Keratinocyte (primary cell): ENCODE measurements at regions not wholly inside any gene's neighbourhood (a gene's known extent, or its start where the extent isn't known, plus 50 kb on each side); places are given as distances from the start of the nearest gene placed in this dataset.

ENCODE experiments used
- DNase-seq: peaks from one replicate; pipeline ENCODE4 v3.0.0-alpha.2; 2011; ENCODE audit warnings: low read depth, missing footprints, low spot score
- FAIRE-seq: peaks from 2 replicates; lab custom pipeline; 2011; peaks lifted over from hg19 to GRCh38; lab: Jason Lieb, UNC
- H2AFZ ChIP-seq: 2 replicates; pipeline ENCODE4 v1.6.0; 2012; ENCODE audit warnings: low read length, control low read depth, inconsistent platforms; ENCODE audit not compliant: control insufficient read depth
- H3K27ac ChIP-seq: 2 replicates; pipeline ENCODE4 v1.5.1; 2011; ENCODE audit warnings: low read length; ENCODE audit not compliant: control insufficient read depth, insufficient read depth
- H3K27me3 ChIP-seq: 3 replicates; pipeline ENCODE4 v1.6.0; 2011; ENCODE audit warnings: low read length; ENCODE audit not compliant: control insufficient read depth, insufficient read depth; ENCODE audit errors: extremely low read depth
- H3K36me3 ChIP-seq, 2 experiments: 2 replicates in 1 of 2; 3 replicates in 1 of 2; pipeline ENCODE4 v1.5.1; 2011; ENCODE audit warnings: low read length in 2 of 2, mild to moderate bottlenecking in 1 of 2; ENCODE audit not compliant: control insufficient read depth in 2 of 2, insufficient read depth in 2 of 2; ENCODE audit errors: extremely low read depth in 1 of 2
- H3K4me1 ChIP-seq: 3 replicates; pipeline ENCODE4 v1.5.1; 2011; ENCODE audit warnings: low read length; ENCODE audit not compliant: control insufficient read depth, insufficient read depth; ENCODE audit errors: extremely low read depth
- H3K4me2 ChIP-seq: 3 replicates; pipeline ENCODE4 v1.6.0; 2011; ENCODE audit warnings: low read depth, low read length; ENCODE audit not compliant: control insufficient read depth, insufficient read depth; ENCODE audit errors: extremely low read depth
- H3K4me3 ChIP-seq, 3 experiments: fragments of 200-600 bp in 1 of 3; sonication (generic) in 1 of 3; 2 replicates in 2 of 3; 3 replicates in 1 of 3; pipeline ENCODE4 v1.5.1; 2011 to 2016; ENCODE audit warnings: low read length in 3 of 3, mild to moderate bottlenecking in 3 of 3, control low read depth in 2 of 3, inconsistent platforms in 1 of 3, low read depth in 1 of 3, mixed read lengths in 1 of 3, mixed run types in 1 of 3, moderate library complexity in 1 of 3; ENCODE audit not compliant: control insufficient read depth in 2 of 3, insufficient read depth in 2 of 3; ENCODE audit errors: extremely low read depth in 1 of 3
- H3K79me2 ChIP-seq: 2 replicates; pipeline ENCODE4 v1.6.0; 2012; ENCODE audit warnings: low read length; ENCODE audit not compliant: control insufficient read depth, insufficient read depth
- H3K9ac ChIP-seq: 3 replicates; pipeline ENCODE4 v1.6.0; 2011; ENCODE audit warnings: low read length; ENCODE audit not compliant: control insufficient read depth, insufficient read depth; ENCODE audit errors: extremely low read depth
- H3K9me1 ChIP-seq: 3 replicates; pipeline ENCODE4 v1.6.0; 2011; ENCODE audit warnings: low read length; ENCODE audit not compliant: control insufficient read depth, insufficient read depth; ENCODE audit errors: extremely low read depth
- H3K9me3 ChIP-seq: 2 replicates; pipeline ENCODE4 v1.5.1; 2012; ENCODE audit warnings: low read depth, low read length; ENCODE audit not compliant: control insufficient read depth
- H4K20me1 ChIP-seq: 3 replicates; pipeline ENCODE4 v1.6.0; 2011; ENCODE audit warnings: low read length; ENCODE audit not compliant: control insufficient read depth, insufficient read depth; ENCODE audit errors: extremely low read depth
- EZH2 ChIP-seq: IDR thresholded peaks from one replicate; pipeline ENCODE4 v1.6.1; 2012; ENCODE audit warnings: inconsistent platforms, mild to moderate bottlenecking, low read length, moderate library complexity
- dilution Hi-C: fragments of 300-500 bp; cut with MboI; formaldehyde crosslinking; loops from one replicate; pipeline ENCODE4 v1.7.0; 2020; ENCODE audit warnings: low sequenced_read_pairs; ENCODE audit not compliant: extremely low pct_ligation_motif_present
- TF ChIP-seq, protein P1 (sequence below), 3 experiments: IDR thresholded peaks in 1 of 3; conservative IDR thresholded peaks in 1 of 3; optimal IDR thresholded peaks in 1 of 3; 2 replicates in 2 of 3; 3 replicates in 1 of 3; pipeline versions ENCODE3 to v1.5.1; 2011; ENCODE audit warnings: low read length in 3 of 3, mild to moderate bottlenecking in 3 of 3, moderate library complexity in 2 of 3, control low read depth in 1 of 3, inconsistent platforms in 1 of 3; ENCODE audit not compliant: insufficient read depth in 2 of 3; ENCODE audit errors: extremely low read depth in 1 of 3

DNA sequence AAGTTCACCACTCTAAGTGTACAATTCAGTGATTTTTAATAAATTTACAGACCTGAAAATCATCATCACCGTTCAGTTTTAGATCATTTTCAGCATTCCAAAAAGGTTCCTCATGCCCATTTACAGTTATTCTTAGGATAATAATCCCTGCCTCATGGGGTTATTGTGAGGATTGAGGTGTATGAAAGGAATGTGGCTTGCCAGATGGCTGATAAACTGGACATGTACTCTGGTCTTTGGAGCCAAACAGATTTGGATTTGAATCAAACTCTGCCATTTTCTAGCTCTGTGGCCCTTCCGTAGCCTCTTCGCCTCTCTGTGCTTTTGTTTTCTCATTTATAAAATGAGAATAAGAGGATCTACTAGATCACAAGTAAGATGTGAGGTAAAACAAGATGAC lies 53.9 kb upstream of the GPRC5B start:
- FAIRE-seq (no peak), DNase-seq (no peak)
- H3K27me3 ChIP-seq, result no peaks in the 10 kb centered on the region
- no peaks in the 10 kb centered on the region for H3K9me3 ChIP-seq
- no peaks in the 10 kb centered on the region for H4K20me1 ChIP-seq
- no peak overlapping the region for H3K4me2 ChIP-seq
- H3K36me3 ChIP-seq, result no peaks in the 10 kb centered on the region
- no peaks in the 10 kb centered on the region for H3K9me1 ChIP-seq
- no peak overlapping the region for H2AFZ ChIP-seq
- TF ChIP-seq, protein P1, sequence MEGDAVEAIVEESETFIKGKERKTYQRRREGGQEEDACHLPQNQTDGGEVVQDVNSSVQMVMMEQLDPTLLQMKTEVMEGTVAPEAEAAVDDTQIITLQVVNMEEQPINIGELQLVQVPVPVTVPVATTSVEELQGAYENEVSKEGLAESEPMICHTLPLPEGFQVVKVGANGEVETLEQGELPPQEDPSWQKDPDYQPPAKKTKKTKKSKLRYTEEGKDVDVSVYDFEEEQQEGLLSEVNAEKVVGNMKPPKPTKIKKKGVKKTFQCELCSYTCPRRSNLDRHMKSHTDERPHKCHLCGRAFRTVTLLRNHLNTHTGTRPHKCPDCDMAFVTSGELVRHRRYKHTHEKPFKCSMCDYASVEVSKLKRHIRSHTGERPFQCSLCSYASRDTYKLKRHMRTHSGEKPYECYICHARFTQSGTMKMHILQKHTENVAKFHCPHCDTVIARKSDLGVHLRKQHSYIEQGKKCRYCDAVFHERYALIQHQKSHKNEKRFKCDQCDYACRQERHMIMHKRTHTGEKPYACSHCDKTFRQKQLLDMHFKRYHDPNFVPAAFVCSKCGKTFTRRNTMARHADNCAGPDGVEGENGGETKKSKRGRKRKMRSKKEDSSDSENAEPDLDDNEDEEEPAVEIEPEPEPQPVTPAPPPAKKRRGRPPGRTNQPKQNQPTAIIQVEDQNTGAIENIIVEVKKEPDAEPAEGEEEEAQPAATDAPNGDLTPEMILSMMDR (optimal IDR thresholded peaks at IDR 0.05 in 1 of 3, IDR thresholded peaks at IDR 0.05 in 1 of 3, conservative IDR thresholded peaks at IDR 0.05 in 1 of 3; ENCODE audit: extremely low read depth in 1 of 3, insufficient read depth in 2 of 3, low read length in 3 of 3), result no peak
- TF ChIP-seq EZH2, result no peak
- H3K9ac ChIP-seq, result no peak overlapping the region
- H3K4me1 ChIP-seq, result no peaks in the 10 kb centered on the region
- H3K4me3 ChIP-seq, result no peak overlapping the region
- H3K79me2 ChIP-seq, result no peaks in the 10 kb centered on the region
- dilution Hi-C loops, result no loop called here
- H3K27ac ChIP-seq, result no peak overlapping the region

DNA sequence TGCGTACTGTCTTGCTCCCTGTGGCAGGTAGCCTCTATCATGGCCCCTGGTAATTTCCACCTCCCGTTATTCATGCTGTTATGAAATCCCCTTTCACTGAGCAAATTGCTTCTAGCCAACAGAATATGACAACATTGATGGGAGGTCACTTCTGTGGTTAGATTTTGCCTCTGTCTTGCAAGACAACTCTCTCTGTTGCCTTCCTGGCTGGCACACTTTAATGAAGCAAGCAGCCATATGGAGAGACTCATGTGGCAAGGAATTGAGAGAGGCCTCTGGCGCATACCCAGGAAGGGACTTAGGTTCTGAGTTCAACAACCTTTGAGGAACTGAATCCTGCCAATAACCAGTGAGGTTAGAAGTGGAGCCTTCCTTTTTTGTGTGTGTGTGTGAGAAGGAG lies 51.8 kb upstream of the GPRC5B start:
- FAIRE-seq (no peak), DNase-seq (no peak)
- Histone ChIP-seq H3K9me3 (no peaks in the 10 kb centered on the region), H2AFZ (no peak overlapping the region), H3K36me3 (no peaks in the 10 kb centered on the region), H3K4me1 (no peaks in the 10 kb centered on the region), H3K79me2 (no peaks in the 10 kb centered on the region), H3K4me2 (no peak overlapping the region), H3K9ac (no peak overlapping the region), H3K27me3 (no peaks in the 10 kb centered on the region), H3K4me3 (no peak overlapping the region), H4K20me1 (no peaks in the 10 kb centered on the region), H3K27ac (no peak overlapping the region), H3K9me1 (no peaks in the 10 kb centered on the region)
- TF ChIP-seq EZH2, result no peak
- TF ChIP-seq, protein P1 (optimal IDR thresholded peaks at IDR 0.05 in 1 of 3, IDR thresholded peaks at IDR 0.05 in 1 of 3, conservative IDR thresholded peaks at IDR 0.05 in 1 of 3; ENCODE audit: extremely low read depth in 1 of 3, insufficient read depth in 2 of 3, low read length in 3 of 3), result no peak
- dilution Hi-C loops, result no loop called here
